GM12878 (cell line): ENCODE measurements at regions not wholly inside any gene's neighbourhood (a gene's known extent, or its start where the extent isn't known, plus 50 kb on each side); places are given as distances from the start of the nearest gene placed in this dataset.

Experiments used
- CEBPB ChIP-seq, 2 experiments: fragments of 150-350 bp in 1 of 2; IDR thresholded peaks; 2 replicates each; pipeline ENCODE4 v1.6.1; 2012 to 2014; ENCODE audit warnings: low read depth in 2 of 2, low read length in 2 of 2, borderline replicate concordance in 1 of 2, inconsistent platforms in 1 of 2
- EZH2 ChIP-seq: IDR thresholded peaks from 2 replicates; pipeline ENCODE4 v1.6.1; 2012; ENCODE audit warnings: low read depth, mild to moderate bottlenecking, control low read depth, inconsistent platforms, low read length, borderline replicate concordance; ENCODE audit not compliant: control insufficient read depth
- MXI1 ChIP-seq: fragments of 150-350 bp; IDR thresholded peaks from 2 replicates; pipeline ENCODE4 v1.6.1; 2011; ENCODE audit warnings: low read depth, mild to moderate bottlenecking, inconsistent platforms, low read length, improper control_type of control experiment
- RAD21 ChIP-seq: IDR thresholded peaks from 2 replicates; pipeline ENCODE4 v1.6.1; 2011; ENCODE audit warnings: mild to moderate bottlenecking, low read depth, low read length, moderate library complexity; ENCODE audit not compliant: insufficient read depth
- SRF ChIP-seq, 2 experiments: IDR thresholded peaks; 2 replicates each; pipeline ENCODE4 v1.6.1; 2011; ENCODE audit warnings: low read depth in 2 of 2, low read length in 2 of 2, mild to moderate bottlenecking in 1 of 2, moderate library complexity in 1 of 2
- TF ChIP-seq, protein P1 (sequence below): IDR thresholded peaks from 2 replicates; pipeline ENCODE4 v1.6.1; 2011; ENCODE audit warnings: low read depth, low read length, improper control_type of control experiment, borderline replicate concordance
- TF ChIP-seq, protein P2 (sequence below): fragments of 450-650 bp; formaldehyde crosslinking; IDR thresholded peaks from 2 replicates; pipeline ENCODE4 v1.4.0; 2022; ENCODE audit warnings: mild to moderate bottlenecking, moderate library complexity
- TF ChIP-seq, protein P3 (sequence below), 3 experiments: IDR thresholded peaks in 2 of 3; conservative IDR thresholded peaks in 1 of 3; 2 replicates each; pipeline ENCODE4 v1.5.1; 2011; ENCODE audit warnings: low read depth in 3 of 3, low read length in 3 of 3, mild to moderate bottlenecking in 3 of 3, control low read depth in 2 of 3, moderate library complexity in 2 of 3, inconsistent platforms in 1 of 3, mixed read lengths in 1 of 3; ENCODE audit not compliant: control insufficient read depth in 2 of 3, insufficient read depth in 1 of 3; ENCODE audit errors: extremely low read depth in 1 of 3

DNA sequence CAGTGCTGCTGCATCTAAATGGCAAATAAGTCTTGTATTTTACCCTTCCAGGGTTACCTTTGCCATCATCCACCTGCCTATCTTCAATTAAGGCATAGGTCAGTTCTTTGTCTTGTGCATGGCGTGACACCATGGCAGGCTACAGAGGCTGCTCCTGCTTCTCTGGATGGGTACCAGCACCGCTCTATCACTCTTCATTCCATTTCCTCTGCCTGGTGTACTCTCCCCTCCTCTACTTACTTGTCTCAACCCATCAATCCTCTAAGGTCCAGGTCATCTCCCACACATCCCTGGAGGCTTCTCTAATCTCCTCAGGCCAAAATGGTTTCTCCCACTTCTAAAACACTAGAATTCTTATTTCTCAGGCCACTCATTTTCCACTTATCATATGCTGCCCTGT, 257.5 kb downstream of the BARHL2 start:
- TF ChIP-seq MXI1 = no peak
- TF ChIP-seq CEBPB (IDR thresholded peaks at IDR 0.05; ENCODE audit: borderline replicate concordance in 1 of 2, low read depth in 2 of 2, low read length in 2 of 2) = no peak
- no peak for TF ChIP-seq EZH2
- TF ChIP-seq, protein P1, sequence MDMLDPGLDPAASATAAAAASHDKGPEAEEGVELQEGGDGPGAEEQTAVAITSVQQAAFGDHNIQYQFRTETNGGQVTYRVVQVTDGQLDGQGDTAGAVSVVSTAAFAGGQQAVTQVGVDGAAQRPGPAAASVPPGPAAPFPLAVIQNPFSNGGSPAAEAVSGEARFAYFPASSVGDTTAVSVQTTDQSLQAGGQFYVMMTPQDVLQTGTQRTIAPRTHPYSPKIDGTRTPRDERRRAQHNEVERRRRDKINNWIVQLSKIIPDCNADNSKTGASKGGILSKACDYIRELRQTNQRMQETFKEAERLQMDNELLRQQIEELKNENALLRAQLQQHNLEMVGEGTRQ = no peak
- TF ChIP-seq SRF (IDR thresholded peaks at IDR 0.05; ENCODE audit: low read depth in 2 of 2, low read length in 2 of 2) = no peak
- TF ChIP-seq RAD21 = no peak
- TF ChIP-seq, protein P2, sequence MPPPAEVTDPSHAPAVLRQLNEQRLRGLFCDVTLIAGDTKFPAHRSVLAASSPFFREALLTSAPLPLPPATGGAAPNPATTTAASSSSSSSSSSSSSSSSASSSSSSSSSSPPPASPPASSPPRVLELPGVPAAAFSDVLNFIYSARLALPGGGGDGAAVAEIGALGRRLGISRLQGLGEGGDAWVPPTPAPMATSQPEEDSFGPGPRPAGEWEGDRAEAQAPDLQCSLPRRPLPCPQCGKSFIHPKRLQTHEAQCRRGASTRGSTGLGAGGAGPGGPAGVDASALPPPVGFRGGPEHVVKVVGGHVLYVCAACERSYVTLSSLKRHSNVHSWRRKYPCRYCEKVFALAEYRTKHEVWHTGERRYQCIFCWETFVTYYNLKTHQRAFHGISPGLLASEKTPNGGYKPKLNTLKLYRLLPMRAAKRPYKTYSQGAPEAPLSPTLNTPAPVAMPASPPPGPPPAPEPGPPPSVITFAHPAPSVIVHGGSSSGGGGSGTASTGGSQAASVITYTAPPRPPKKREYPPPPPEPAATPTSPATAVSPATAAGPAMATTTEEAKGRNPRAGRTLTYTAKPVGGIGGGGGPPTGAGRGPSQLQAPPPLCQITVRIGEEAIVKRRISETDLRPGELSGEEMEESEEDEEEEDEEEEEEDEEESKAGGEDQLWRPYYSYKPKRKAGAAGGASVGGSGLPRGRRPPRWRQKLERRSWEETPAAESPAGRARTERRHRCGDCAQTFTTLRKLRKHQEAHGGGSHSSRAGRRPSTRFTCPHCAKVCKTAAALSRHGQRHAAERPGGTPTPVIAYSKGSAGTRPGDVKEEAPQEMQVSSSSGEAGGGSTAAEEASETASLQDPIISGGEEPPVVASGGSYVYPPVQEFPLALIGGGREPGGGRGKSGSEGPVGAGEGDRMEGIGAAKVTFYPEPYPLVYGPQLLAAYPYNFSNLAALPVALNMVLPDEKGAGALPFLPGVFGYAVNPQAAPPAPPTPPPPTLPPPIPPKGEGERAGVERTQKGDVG = no peak
- TF ChIP-seq, protein P3, sequence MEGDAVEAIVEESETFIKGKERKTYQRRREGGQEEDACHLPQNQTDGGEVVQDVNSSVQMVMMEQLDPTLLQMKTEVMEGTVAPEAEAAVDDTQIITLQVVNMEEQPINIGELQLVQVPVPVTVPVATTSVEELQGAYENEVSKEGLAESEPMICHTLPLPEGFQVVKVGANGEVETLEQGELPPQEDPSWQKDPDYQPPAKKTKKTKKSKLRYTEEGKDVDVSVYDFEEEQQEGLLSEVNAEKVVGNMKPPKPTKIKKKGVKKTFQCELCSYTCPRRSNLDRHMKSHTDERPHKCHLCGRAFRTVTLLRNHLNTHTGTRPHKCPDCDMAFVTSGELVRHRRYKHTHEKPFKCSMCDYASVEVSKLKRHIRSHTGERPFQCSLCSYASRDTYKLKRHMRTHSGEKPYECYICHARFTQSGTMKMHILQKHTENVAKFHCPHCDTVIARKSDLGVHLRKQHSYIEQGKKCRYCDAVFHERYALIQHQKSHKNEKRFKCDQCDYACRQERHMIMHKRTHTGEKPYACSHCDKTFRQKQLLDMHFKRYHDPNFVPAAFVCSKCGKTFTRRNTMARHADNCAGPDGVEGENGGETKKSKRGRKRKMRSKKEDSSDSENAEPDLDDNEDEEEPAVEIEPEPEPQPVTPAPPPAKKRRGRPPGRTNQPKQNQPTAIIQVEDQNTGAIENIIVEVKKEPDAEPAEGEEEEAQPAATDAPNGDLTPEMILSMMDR (IDR thresholded peaks at IDR 0.05 in 2 of 3, conservative IDR thresholded peaks at IDR 0.05 in 1 of 3; ENCODE audit: control insufficient read depth in 2 of 3, extremely low read depth in 1 of 3, insufficient read depth in 1 of 3, low read depth in 3 of 3, low read length in 3 of 3) = no peak
